Skin of body (tissue), 1 donor: ENCODE measurements at regions not wholly inside any gene's neighbourhood (a gene's known extent, or its start where the extent isn't known, plus 50 kb on each side); places are given as distances from the start of the nearest gene placed in this dataset.
A peak's percentile ranks its signal among the peaks of the same experiment; 100 is the strongest.

ENCODE experiments used
- DNase-seq: peaks from one replicate; lab custom pipeline; 2025; lab: John Stamatoyannopoulos, UW

DNA sequence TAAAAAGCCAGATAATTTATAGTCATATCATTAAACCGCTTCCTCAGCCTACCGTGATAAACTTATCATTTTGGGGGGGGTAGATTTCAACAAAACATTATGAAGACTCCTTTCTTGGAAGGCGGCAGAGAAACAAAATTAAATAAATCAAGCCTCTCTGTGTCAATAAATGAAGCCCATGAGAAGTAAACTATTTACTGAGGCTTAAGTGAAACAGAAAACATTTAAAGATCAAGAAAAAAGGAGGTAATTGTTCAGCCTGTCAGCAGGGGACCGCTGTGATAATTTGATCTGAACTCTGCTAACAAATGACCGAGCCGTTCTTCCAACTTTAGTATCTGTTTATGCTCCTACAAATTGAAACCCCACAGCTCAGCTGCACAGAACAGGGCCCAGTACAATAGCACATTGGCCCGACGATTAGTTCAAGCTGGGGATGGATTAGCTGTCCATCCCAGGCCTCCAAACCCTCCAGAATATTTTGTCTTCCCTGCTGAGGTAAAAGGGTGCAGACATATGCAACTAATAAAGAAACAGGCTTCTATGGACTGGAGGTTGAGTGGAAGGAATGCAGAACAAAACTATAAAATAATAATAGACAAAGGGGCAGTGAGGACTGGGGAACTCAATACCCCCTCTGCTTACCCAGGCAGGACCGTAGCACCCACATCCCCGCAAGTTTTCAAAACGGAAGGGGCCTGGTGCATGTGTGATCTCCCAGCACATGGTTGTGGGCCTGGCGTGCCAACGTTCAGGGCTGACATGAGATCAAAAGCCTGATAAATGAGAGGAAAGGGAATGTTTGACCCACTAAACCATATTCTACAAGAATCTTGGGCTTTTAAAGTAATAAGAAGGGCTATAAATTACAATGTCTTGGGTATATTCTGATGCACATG lies 298.1 kb upstream of the IRX5 start:
- no peak for DNase-seq

DNA sequence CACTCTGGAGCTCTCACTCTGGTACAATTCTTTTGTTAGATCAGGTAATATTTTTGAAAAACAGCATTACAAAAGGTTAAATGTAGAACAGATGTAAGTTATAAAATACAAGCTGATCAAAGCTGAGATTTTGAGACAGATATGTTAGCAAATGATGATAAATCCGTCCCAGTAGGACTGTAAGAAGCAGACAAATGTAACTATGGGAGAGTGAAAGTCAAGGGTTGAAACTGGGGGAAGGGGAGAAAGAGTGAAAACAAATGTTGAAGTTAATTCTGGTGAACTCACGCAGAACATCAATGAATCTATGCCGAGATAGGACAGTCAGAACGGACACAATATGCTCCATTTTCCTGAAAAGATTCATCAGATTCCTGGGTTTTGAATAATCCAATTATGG lies 298.9 kb upstream of the IRX5 start:
- DNase-seq = no peak

DNA sequence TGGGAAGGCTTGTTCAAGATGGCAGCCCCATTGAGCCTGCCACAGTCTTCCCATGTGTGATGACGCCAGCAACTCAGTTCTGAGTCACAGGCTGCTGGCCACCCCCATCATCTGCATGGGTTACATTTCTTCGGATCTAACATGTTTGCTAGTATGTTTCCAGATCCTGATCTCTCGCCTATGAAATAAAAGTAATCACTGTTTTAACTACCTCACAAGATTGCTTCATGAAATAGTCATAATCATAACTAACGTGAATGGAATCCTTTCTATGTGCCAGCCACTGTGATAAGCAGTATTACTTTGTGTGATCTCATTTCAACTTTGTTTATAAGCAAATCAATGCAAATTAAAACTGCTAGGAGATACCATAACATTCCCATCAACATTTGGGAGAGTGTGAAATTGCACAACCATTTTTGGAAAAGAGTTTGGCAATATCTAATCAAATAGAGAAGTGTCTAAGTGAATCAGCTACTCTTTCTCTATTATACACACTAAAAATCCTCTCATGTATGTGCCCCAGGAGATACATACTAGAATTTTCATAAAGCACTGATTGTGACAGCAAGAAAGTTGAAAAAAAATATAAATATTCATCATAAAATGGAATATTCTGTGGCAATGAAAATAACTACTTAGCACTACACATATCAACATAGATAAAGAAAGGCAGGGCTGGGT lies 300.2 kb upstream of the IRX5 start:
- no peak for DNase-seq

DNA sequence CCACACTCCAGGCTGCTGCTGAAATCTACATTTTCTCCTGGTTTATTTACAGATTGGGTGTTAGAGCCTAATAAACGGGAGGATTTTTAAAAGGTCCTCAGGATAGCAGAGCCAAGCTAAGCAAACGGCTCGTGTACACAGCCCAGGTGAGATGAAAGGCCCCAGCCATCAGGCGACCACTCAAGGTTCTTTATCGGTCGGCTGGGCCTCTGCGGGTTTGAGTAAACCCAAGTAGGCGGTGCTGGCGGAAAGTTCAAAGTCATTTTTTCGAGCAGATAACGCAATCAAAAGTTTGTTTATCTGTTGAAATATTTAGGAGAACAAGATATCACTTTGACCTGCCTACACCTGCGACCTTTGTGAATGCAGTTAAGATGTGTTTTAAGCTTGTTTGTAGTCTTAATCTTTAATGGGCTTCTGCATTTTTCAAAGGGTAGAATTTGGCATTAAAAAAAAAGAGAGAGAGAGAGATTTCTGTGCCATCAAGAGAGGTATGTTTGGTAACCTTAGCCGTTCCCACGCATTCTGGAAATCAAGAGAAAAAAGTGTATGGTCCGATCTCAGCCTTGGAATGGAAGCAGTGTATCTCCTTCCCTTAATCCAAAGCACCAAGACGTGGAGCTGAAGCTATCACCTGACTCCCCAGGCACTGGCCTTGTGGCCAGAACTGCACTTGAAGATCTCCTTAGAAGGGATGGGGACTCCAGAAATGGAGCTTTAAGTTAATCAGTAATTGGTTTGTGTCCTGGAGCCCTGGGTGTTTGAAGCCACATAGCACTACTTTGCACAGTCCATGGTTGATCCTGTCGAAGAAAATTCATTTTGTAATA lies 301.7 kb upstream of the IRX5 start:
- DNase-seq = no peak

DNA sequence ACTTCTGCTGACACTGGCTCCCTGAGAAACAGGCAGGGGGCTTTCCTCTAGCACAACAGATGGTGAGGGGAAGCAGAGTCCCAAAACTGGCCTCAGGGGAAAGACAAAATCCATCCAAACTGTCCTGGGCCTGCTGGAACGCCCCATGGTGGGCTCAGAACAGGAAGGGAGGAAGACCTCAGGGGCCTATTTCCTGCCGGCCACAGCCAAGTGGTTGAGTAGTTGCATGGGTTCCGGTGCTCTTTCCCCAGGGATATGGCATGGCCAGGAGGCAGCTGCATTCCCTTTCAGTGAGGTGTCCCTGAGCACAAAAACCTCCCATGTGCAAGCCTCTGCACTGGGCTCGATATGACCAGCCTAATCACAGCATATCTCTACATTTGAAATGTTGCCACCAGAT lies 303.0 kb upstream of the IRX5 start:
- no peak for DNase-seq

DNA sequence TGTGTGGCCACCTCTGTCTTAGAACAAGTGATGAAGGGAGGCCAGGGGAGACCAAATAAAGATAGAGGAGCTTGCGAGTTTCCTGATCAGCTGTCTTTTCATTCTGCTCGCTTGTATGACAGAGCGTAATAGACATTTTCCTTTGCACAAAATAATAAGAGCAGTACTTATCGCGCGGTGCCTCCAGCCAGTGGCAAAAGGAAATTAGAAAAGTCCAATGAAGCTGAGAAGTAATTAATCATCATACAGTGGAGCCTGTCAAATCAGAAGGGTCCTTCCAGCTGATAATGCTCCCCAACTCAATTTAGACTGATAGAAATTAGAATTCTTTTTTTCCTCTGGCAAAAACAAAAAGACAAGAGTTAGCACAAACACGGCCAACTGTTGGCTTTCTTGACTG lies 307.0 kb upstream of the IRX5 start:
- no peak for DNase-seq

DNA sequence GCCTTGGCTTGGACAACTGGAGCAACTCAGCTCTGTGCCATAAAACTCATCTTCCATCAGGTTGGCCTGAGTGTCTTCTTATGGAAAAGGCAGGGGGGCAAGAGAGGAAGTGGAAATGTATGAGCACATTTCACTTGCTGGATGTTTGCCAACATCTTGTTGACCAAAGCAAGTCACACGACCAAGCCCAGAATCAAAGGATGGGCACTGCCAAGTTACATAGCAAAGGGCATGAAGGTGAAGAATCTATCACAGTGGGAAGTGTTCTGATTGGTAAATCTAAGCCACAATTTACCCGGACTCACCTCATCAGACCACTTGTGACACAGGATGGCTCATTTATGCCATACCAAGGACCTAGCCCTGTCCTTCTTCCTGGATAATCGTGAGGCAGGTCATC lies 310.5 kb upstream of the IRX5 start:
- no peak for DNase-seq

DNA sequence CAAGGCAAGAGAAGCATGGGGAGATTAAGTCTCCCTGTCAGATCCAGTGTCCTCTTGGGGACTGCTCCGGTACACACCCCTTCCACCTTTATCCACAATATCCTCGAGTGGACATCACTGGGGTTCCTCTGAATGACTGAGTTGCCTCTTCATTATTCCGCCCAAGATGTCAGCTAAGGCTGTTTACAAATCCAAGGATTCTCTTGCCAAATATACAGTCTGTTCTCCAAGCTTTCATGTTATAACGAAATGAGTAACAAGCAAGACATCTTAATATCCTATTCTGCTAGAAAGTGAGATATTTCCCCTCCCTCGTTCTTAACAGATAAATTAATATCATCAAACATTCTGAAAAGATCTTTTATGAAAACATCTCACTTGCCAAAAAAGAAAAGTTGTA lies 314.1 kb upstream of the IRX5 start:
- DNase-seq = no peak

DNA sequence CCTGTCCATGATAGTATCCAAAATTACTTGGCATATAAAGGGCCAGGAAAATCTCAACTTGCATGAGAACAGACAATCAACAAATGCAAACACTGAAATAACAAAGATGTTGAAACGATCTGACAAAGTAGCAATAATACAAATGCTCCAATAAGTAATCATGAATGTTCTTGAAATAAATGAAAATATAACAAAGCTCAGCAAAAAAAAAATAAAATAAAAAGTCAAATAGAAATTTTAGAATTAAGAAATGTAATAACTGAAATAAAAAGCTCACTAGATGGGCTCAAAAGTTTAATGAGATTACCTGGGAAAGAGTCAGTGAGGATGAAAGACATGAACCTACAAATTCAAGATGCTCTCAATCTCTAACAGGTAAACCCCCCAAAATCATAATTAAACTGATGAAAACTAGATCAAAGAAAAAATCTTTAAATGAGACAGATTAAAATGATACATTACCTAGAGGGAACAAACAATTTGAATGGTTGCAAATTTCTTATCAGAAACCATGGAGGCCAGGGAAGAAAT lies 319.0 kb upstream of the IRX3 start:
- no peak for DNase-seq

DNA sequence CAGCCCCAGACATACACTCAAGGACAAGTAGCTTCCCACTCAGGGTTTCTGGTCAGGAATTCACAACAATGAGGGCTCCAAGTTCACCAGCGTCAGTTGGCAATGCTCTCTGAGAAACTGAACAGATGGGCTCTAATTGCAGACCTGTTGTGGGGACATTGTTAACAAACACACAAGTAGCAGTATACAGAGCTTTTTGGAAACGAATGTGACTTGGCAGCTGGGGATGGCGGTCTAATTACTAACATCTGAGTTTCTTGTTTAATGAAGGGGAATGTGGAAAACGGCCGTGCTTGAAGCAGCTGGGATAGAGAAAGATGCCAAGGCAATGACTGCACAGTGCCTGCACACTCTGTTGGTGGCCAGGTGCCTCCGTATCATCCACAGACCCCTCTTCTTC lies 316.1 kb upstream of the IRX3 start:
- DNase-seq = peak; percentile 53

DNA sequence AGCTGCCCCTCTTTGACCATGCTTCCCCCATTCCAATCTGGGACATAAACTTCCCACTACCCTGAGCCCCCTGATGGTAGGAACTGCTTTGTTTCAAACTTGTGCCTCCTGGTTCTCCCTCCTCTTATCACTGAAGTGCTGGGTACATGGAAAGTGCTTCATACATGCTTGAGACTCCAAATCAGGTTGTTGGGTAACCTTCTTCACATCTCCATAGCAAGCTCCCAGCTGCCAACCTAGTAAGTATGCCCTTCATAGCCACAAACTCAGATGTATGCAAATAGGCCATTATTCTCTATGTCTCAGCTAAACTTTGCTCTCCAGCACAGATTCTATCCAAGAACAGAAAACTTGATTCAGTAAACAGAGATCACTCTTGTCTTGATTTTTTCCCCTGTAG lies 310.6 kb upstream of the IRX3 start:
- DNase-seq = no peak

DNA sequence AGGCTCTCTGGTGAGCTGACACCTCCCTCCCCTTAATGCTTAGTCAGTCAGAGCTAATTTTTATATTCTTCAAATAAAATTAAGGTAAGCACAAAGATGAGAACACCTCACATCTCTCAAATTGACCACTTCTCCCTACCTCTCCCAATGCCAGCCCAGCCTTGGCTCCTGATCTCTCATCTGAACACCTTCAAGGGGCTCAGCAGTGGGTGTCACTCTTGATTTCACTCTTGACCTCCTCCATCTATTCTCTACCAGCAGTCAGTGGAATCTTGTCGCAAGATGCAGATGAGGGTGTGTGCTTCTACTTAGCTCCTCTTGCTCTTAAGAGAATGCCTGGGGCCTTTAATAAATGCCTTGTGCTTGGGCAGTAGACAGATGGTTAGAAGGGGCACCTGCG lies 309.0 kb upstream of the IRX3 start:
- DNase-seq = no peak

DNA sequence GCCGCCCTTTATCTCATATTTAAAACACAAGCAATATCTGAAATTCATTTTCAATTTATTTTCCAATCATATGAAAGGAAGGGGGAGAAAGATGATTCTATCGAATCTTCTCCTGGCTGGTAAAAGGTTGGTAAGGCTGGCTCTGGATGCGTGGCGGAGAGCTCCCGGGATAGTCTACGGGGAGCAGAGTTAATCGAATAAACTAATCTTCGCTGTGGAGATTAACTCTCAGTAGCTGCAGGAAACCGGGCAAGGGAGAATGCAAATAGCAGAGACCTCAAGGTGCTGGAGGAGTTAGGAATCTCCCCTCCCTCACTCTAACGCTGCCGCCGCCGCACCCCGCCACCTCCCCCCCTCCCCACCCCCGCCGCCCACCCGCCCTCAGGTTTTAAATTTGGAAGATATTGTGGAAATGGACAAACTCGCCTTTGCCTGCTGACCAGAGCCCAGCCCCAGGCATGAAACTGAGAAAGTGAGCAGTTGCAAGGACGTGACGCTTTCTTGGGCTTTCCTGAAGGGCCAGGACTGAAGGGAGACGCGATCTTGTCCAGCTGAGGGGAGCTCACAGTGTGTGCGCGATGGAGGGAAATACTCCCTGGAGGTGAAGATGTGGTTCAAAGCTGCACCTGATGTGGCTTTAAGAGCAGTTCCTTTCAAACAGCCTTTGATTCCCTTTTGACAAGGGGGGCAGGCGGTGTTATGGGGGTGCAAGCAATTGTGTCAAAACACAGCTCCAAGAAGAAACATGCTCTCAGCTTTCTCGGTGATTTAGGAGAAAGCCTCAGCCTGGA lies 308.2 kb upstream of the IRX3 start:
- no peak for DNase-seq

DNA sequence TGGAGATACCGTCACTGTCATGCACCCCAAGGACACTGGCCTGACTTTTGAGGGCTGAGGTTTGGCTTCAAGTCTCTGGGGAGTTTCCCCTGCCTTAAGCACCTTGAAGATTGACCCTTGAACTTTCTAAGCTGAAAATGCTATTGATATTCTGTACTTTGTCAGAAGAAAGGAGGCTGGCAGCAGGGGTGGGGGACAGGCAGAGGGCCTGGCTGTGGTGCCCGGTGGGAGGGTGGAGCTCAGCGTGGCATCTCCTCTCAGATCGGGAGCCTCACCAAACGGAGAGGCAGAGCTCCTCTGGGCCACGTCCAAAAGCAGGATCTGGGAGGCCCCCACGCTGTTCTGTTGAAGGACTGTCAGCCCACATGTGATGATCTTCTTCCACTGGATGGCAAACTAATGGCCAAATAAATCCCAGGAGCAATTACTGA lies 305.2 kb upstream of the IRX3 start:
- no peak for DNase-seq

DNA sequence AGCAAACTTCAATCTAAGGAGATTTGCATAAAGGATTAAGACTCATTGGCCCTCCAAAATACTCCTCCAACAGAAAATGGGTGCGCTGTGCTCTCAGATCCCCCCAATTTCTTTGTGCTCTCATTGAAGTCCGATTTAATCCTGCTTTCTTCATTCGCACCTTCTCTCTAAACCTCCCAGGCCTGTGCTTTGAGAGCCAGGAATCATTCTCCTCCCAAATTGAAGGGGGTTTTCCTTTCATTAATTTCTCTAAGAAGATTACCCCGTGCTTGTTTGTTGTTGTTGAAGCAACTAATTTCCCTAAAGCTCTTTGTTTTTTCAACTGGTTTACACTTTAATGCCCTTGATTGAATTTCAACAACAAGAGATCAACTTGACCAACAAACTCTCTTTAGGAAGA lies 304.2 kb upstream of the IRX3 start:
- no peak for DNase-seq

DNA sequence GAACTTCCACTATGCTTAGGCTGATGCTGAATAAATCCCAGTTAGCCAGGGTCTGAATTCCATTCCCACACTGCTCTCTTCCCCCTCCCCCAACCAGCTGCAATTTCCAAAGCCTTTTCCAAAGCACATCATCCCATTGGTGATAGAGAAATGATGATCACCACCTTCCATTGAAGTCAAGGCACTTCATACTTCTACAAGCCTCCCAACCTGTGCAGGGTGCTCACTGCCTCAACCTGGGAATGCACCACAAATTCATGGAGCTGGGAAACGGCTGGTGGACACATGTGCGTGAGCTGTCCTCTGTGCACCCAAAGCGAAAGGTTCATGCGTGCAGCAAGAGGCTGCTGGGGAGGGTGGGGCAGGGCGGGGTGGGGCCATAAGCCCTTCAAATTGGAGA lies 302.7 kb upstream of the IRX3 start:
- DNase-seq = no peak

DNA sequence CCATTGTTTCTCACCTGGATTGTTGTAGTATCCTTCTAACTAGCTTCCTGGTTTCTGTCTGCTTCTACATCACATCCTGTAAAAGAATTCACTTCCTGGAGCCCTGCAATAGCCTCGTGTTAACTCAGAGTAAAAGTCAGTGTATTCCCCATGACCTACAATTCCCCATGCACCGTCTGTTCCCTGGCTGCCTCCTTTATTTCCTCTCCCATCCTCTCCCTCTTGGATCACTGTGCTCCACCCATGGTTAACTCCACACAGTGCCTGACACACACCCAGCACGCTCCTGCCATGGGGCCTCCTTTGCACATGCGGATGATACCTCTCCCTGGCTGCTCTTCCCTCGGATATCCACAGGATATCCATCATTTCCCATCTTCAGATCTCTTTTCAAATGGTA lies 301.4 kb upstream of the IRX3 start:
- DNase-seq = no peak

DNA sequence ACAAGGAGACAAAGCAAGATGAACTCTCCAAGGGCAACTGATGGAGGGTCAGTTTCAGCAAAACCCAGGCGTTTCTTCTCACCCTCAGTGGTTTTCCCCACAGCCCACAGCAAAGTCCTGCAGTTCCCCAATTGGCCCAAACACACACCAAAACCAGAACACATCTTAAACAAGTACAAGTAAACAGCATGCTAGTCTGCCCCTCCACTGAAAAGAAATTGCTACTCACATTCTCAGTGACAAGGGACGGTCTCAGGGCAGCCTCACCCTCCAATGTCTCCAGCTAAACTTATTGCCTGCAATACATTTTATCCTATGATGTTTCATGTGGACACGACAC lies 300.6 kb upstream of the IRX3 start:
- no peak for DNase-seq

DNA sequence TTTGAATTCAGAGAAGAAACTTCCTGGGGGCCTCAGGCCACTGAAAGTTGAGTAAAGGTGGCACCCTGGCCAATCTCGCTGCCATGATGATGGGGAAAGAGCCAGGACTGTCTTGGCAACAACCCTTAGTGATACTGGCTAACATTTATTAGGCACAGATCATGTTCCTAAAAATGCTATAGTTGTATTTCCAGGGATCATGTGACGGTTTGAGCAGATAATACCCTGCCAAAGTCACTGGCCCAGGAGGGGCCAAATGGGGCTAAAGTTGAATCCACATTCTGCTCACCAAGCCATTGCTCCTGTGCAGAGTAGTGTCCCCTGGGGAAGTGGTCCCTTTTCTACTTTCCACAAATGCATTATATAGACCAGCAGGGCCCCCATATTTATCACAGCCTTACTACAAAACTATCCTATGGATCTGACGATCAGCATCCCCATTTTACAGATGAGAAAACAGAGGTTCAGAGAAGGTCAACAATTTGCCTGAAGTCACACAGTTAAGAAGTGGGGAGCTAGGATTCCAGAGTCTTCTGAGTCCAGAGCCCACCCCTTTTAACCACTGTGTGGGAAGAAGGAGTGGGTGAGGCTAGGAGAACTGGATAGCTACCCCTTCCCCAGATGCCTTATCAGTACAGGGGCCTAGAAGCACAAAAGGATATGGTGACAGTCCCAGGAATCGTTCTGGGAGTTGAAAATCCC lies 300.0 kb upstream of the IRX3 start:
- no peak for DNase-seq

DNA sequence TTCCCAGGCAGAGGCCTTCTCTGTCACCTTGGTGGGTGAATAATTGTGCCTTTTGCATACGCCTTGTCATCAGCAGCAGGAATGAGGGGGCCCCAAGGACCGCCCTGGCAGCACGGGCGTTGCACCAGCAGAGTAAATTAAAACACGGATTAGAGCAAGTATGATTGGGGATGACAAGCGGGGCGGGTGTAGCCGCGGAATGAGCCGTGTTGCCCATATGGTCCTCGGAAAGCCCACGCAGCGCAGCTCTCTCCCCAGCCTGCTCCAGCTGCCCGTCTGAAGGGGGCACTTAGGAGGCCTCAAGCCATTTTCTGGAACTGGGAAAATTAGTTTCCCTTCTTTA lies 299.4 kb upstream of the IRX3 start:
- no peak for DNase-seq
